Chondrocyte (in vitro differentiated cells): ENCODE measurements at regions not wholly inside any gene's neighbourhood (a gene's known extent, or its start where the extent isn't known, plus 50 kb on each side); places are given as distances from the start of the nearest gene placed in this dataset.

ENCODE experiments used
- DNase-seq: peaks from one replicate; pipeline ENCODE4 v3.0.0; 2021; ENCODE audit warnings: mixed read lengths, low spot score
- H3K27ac Mint-ChIP-seq: one replicate; pipeline ENCODE4 v1.8.0; 2021; ENCODE audit warnings: mild to moderate bottlenecking, moderate library complexity, mixed read lengths; ENCODE audit not compliant: unreplicated experiment
- H3K27me3 Mint-ChIP-seq: 2 replicates; pipeline ENCODE4 v1.8.0; 2021; ENCODE audit warnings: low read depth, mixed read lengths
- H3K36me3 Mint-ChIP-seq: 2 replicates; pipeline ENCODE4 v1.8.0; 2021; ENCODE audit warnings: low read depth, mixed read lengths
- H3K4me1 Mint-ChIP-seq: 2 replicates; pipeline ENCODE4 v1.8.0; 2021; ENCODE audit warnings: low read depth, mild to moderate bottlenecking, mixed read lengths
- H3K4me3 Mint-ChIP-seq: one replicate; pipeline ENCODE4 v1.8.0; 2021; ENCODE audit warnings: mild to moderate bottlenecking, moderate library complexity, mixed read lengths; ENCODE audit not compliant: unreplicated experiment
- H3K9me3 Mint-ChIP-seq: 2 replicates; pipeline ENCODE4 v1.8.0; 2021; ENCODE audit warnings: low read depth, mixed read lengths
- TF ChIP-seq, protein P1 (sequence below): fragments of 200-600 bp; sonication (generic); IDR thresholded peaks from 2 replicates; pipeline ENCODE4 v1.5.0; 2021; ENCODE audit warnings: antibody characterized with exemption, mild to moderate bottlenecking, moderate library complexity

DNA sequence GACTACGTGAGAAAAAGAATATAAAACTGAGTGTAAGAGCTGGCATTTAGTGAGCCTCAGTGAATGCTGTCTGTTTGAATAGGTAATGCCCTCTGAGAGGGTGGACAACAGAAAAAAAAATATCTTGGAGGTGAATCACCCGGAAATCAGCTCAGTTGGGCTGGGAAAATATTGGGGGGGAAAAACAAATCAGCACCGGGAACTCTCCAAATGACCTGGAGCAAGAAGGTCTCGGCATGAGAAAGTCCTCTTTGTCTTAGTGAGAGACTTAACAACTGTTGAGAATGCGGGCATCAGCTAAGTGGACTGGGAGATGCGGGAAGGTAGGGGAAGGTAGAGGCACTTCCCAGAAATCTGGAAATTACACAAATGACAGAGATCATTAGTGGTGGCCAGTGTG lies 109.4 kb upstream of the POU3F3 start:
- Mint-ChIP-seq H3K9me3 (no peaks in the 10 kb centered on the region), H3K27me3 (no peaks in the 10 kb centered on the region), H3K27ac (no peak overlapping the region), H3K36me3 (no peaks in the 10 kb centered on the region), H3K4me3 (no peak overlapping the region), H3K4me1 (peaks cover 8% of the 10 kb centered on the region)
- DNase-seq, result no peak
- TF ChIP-seq, protein P1, sequence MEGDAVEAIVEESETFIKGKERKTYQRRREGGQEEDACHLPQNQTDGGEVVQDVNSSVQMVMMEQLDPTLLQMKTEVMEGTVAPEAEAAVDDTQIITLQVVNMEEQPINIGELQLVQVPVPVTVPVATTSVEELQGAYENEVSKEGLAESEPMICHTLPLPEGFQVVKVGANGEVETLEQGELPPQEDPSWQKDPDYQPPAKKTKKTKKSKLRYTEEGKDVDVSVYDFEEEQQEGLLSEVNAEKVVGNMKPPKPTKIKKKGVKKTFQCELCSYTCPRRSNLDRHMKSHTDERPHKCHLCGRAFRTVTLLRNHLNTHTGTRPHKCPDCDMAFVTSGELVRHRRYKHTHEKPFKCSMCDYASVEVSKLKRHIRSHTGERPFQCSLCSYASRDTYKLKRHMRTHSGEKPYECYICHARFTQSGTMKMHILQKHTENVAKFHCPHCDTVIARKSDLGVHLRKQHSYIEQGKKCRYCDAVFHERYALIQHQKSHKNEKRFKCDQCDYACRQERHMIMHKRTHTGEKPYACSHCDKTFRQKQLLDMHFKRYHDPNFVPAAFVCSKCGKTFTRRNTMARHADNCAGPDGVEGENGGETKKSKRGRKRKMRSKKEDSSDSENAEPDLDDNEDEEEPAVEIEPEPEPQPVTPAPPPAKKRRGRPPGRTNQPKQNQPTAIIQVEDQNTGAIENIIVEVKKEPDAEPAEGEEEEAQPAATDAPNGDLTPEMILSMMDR, result no peak

DNA sequence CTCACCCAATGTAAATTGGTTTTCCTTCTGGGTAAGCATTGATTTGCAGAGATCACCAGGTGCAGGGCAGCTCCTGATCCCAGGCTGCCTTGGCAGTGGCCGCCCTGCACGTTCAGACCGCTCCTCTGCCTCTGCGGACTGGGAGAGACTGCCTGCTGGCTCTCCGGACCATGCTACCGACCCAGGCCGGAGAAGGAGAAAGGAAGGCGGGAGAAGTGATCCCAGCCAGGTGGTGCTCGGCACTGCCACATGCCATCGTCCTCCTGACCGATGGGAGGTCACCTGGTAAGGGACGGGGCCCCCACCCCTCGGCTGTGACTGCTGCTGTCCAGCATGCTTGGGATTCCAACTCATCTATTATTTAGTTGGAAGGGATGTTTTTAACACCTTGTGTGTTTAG lies 108.1 kb upstream of the POU3F3 start:
- H3K4me1 Mint-ChIP-seq, result peaks cover 8% of the 10 kb centered on the region
- H3K36me3 Mint-ChIP-seq, result no peaks in the 10 kb centered on the region
- H3K9me3 Mint-ChIP-seq, result no peaks in the 10 kb centered on the region
- TF ChIP-seq, protein P1, result no peak
- H3K4me3 Mint-ChIP-seq, result no peak overlapping the region
- DNase-seq, result no peak
- H3K27ac Mint-ChIP-seq, result no peak overlapping the region
- no peaks in the 10 kb centered on the region for H3K27me3 Mint-ChIP-seq

DNA sequence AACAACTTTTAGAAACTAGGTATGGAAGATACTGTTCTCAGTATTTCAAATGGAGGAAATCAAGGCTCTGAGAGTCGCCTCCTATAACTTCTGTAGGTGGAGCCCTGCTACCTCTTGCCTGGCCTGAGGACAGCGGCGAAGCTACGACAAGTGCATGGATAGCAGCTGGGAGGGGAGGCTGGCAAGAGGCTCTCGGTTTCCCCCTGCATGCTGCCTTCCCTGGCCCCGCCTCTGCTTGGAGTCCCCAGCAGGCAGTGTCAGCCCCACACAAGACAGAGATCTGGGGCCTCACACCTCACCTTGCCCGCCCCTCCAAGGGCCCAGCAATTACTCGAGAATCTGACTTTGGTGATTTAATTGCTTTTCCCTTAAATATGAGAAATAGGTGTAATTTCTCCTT lies 107.6 kb upstream of the POU3F3 start:
- TF ChIP-seq, protein P1, result no peak
- Mint-ChIP-seq H3K4me1 (peaks cover 4% of the 10 kb centered on the region), H3K4me3 (no peak overlapping the region), H3K9me3 (no peaks in the 10 kb centered on the region), H3K27ac (no peak overlapping the region), H3K36me3 (no peaks in the 10 kb centered on the region), H3K27me3 (no peaks in the 10 kb centered on the region)
- DNase-seq, result no peak

DNA sequence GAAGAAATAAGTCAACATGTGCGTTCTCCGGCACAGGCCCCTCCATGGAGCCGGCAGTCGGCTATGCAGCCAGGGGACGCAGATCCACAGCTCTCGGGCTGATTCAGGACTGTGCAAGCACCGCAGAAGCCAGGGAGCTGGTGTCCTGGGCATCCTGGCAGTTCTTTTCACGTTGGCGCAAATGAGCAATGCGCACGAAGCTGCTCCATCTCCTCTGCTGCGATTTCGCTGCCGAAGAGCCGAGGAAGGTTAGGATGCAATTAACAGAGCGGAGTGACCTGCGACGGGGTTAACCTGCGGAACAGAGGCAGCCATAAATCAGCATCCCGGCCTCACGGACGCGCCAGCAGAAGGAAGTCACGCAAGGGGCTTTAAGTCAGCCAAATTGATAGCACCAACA lies 107.1 kb upstream of the POU3F3 start:
- H3K36me3 Mint-ChIP-seq, result no peaks in the 10 kb centered on the region
- no peaks in the 10 kb centered on the region for H3K9me3 Mint-ChIP-seq
- TF ChIP-seq, protein P1, result no peak
- no peak overlapping the region for H3K27ac Mint-ChIP-seq
- H3K4me3 Mint-ChIP-seq, result no peak overlapping the region
- DNase-seq, result no peak
- no peaks in the 10 kb centered on the region for H3K27me3 Mint-ChIP-seq
- H3K4me1 Mint-ChIP-seq, result peaks cover 4% of the 10 kb centered on the region

DNA sequence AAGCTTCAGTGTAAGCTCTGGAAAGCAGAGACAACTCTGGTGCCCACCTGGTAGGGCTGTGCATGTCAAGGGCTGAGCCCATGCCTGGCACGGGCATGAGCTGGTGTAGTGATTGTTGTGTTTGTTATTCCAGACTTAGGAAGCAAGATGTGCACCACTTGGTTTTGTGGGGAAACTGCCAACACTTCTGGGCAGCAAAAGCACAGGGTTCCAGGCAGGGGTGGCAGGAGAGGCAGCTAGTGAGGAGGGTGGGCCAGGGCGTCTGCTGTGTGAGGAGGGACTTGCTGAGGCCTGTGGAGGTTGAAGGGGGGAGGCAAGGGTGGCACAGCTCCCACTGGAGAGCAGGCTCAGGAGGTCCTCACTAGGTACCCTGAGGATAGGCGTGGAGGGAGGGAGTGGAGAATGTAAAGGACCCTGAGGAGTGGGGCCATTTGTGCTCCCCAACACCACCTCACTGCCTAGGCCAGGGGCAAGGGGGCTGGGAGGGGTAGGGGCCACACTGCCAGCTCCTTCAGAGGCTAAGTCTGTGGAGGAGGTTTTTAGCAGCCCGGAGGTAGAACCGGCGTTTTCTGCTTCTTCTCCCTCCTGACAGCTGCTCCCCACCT lies 104.0 kb upstream of the POU3F3 start:
- Mint-ChIP-seq H3K36me3 (no peaks in the 10 kb centered on the region), H3K27ac (no peak overlapping the region), H3K4me1 (no peaks in the 10 kb centered on the region), H3K9me3 (no peaks in the 10 kb centered on the region), H3K4me3 (no peak overlapping the region), H3K27me3 (no peaks in the 10 kb centered on the region)
- no peak for DNase-seq
- TF ChIP-seq, protein P1, result no peak
